Progenitor cell of endocrine pancreas (in vitro differentiated cells): ENCODE measurements at regions not wholly inside any gene's neighbourhood (a gene's known extent, or its start where the extent isn't known, plus 50 kb on each side); places are given as distances from the start of the nearest gene placed in this dataset.

ENCODE experiments used
- DNase-seq: peaks from one replicate; pipeline ENCODE4 v3.0.0; 2021; ENCODE audit warnings: low spot score; ENCODE audit not compliant: unreplicated experiment
- H3K27ac Mint-ChIP-seq: 2 replicates; pipeline ENCODE4 v1.8.0; 2021; ENCODE audit warnings: mild to moderate bottlenecking, moderate library complexity, mixed read lengths
- H3K27me3 Mint-ChIP-seq: 2 replicates; pipeline ENCODE4 v1.8.0; 2021; ENCODE audit warnings: mixed read lengths
- H3K36me3 Mint-ChIP-seq: 2 replicates; pipeline ENCODE4 v1.8.0; 2022; ENCODE audit warnings: mixed read lengths; ENCODE audit not compliant: insufficient read depth
- H3K4me1 Mint-ChIP-seq: 2 replicates; pipeline ENCODE4 v1.8.0; 2021; ENCODE audit warnings: low read depth, mixed read lengths
- H3K4me3 Mint-ChIP-seq: 2 replicates; pipeline ENCODE4 v1.8.0; 2021; ENCODE audit warnings: low read depth, mild to moderate bottlenecking, moderate library complexity, mixed read lengths
- H3K9me3 Mint-ChIP-seq: 2 replicates; pipeline ENCODE4 v1.8.0; 2021; ENCODE audit warnings: low read depth, mixed read lengths
- TF ChIP-seq, protein P1 (sequence below): fragments of 200-600 bp; sonication (generic); IDR thresholded peaks from one replicate; pipeline ENCODE4 v1.5.0; 2021; ENCODE audit warnings: antibody characterized with exemption, mild to moderate bottlenecking; ENCODE audit not compliant: unreplicated experiment

DNA sequence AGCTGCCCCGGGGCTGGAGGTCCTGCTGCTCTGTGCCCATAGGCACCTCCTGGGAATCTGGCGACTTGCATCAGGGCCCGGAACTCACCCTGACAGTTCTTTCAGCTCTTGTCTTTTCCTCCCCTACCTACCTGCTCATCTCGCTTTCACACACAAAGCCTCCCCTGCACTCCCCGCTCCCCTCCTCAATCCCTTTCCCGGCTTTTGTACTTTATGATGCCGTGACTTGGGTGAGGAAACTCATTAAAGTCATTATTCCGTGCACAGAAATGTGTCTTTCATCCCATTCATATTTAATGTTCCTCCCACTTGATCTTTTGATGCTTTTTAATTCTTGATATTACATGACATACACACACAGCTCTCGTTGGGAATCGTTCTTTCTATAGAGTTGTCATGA, 218.6 kb downstream of the RPS24 start:
- no peaks in the 10 kb centered on the region for H3K4me1 Mint-ChIP-seq
- no peak for DNase-seq
- H3K36me3 Mint-ChIP-seq = no peaks in the 10 kb centered on the region
- TF ChIP-seq, protein P1, sequence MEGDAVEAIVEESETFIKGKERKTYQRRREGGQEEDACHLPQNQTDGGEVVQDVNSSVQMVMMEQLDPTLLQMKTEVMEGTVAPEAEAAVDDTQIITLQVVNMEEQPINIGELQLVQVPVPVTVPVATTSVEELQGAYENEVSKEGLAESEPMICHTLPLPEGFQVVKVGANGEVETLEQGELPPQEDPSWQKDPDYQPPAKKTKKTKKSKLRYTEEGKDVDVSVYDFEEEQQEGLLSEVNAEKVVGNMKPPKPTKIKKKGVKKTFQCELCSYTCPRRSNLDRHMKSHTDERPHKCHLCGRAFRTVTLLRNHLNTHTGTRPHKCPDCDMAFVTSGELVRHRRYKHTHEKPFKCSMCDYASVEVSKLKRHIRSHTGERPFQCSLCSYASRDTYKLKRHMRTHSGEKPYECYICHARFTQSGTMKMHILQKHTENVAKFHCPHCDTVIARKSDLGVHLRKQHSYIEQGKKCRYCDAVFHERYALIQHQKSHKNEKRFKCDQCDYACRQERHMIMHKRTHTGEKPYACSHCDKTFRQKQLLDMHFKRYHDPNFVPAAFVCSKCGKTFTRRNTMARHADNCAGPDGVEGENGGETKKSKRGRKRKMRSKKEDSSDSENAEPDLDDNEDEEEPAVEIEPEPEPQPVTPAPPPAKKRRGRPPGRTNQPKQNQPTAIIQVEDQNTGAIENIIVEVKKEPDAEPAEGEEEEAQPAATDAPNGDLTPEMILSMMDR = no peak
- no peak overlapping the region for H3K4me3 Mint-ChIP-seq
- no peak overlapping the region for H3K27ac Mint-ChIP-seq
- peaks cover 4% of the 10 kb centered on the region for H3K27me3 Mint-ChIP-seq
- no peaks in the 10 kb centered on the region for H3K9me3 Mint-ChIP-seq

DNA sequence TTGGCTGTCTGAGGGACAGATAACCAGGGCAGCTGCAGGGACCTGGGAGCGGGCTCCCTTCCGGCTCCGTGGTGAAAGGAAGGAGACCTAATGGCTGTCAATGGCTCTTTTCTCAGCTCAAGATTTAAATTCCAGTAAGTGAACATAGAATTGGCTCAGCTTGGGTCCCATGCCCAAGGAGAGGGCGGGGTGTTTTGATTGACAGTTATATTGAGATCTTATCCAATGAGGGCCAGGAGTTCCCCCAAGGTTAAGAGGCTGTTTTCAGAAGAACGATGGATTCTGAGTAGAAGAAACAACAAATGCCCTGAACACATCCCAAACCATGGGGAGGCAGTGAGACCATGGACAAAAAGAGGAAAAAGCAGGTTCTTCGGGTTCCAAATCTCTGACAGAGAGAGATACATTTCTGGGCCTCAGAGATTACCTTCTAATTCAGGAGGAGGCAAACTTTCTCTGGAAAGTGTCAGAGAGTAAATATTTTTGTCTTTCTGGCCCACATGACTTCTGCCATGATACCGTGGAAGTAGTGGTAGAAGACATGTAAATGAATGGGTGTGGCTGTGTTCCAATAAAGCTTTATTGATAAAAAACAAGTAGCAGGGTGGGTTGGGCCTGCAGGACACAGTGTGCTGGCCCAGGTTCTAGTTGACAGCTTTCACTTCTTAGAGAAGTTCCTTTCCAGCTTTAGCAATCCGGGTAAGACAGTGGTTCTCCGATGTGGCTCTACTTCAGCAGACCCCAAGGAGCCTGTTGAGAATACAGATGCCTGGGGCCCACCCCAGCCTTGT, 219.6 kb downstream of the RPS24 start:
- Mint-ChIP-seq H3K27ac (no peak overlapping the region), H3K27me3 (peaks cover 11% of the 10 kb centered on the region), H3K4me1 (peaks cover 6% of the 10 kb centered on the region), H3K4me3 (no peak overlapping the region), H3K36me3 (no peaks in the 10 kb centered on the region), H3K9me3 (no peaks in the 10 kb centered on the region)
- TF ChIP-seq, protein P1 = no peak
- DNase-seq = no peak

DNA sequence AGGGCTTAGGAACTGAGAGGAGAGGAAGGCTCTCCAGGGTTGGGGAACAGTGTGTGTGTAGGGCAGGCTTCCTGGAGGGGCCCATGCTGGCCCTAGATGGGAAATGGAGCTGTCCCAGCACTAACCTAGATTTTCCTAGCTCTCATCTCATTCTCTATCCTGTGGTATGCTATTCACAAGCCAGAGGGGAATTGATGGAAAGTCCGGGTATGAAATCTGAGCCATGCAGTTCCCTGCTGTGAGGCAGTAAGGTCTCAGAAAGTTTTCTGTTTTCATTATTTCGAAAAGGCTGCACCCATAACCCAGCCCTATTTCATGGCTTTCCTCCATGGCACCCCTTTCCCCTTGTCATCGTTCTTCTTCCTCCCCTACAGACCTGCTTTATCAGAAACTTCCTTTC, 220.3 kb downstream of the RPS24 start:
- Mint-ChIP-seq H3K4me1 (peaks cover 7% of the 10 kb centered on the region), H3K27me3 (peaks cover 11% of the 10 kb centered on the region), H3K9me3 (no peaks in the 10 kb centered on the region), H3K36me3 (no peaks in the 10 kb centered on the region), H3K4me3 (no peak overlapping the region), H3K27ac (no peak overlapping the region)
- TF ChIP-seq, protein P1 = no peak
- no peak for DNase-seq

DNA sequence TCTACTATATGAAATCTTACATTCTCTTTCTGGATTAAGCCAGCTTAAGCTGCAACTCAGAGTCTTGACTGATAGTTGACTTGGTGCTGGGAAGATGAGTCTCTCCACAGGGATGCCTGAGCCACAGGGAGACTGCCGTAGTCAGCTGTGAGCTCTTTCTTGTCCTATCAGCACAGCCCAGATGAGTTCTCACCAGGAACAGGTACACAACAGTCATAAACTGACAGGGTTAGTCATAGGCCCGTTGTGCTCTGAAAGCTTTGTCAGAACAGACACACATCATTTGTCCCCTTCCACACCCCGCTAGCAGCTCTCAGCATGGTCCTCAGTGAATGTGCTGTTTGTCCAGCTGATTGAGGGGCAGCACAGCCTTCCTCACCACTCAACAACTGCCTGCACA, 221.6 kb downstream of the RPS24 start:
- Mint-ChIP-seq H3K36me3 (no peaks in the 10 kb centered on the region), H3K9me3 (no peaks in the 10 kb centered on the region), H3K27ac (no peak overlapping the region), H3K27me3 (peaks cover 18% of the 10 kb centered on the region), H3K4me1 (peaks cover 16% of the 10 kb centered on the region), H3K4me3 (no peak overlapping the region)
- no peak for DNase-seq
- TF ChIP-seq, protein P1 = no peak

DNA sequence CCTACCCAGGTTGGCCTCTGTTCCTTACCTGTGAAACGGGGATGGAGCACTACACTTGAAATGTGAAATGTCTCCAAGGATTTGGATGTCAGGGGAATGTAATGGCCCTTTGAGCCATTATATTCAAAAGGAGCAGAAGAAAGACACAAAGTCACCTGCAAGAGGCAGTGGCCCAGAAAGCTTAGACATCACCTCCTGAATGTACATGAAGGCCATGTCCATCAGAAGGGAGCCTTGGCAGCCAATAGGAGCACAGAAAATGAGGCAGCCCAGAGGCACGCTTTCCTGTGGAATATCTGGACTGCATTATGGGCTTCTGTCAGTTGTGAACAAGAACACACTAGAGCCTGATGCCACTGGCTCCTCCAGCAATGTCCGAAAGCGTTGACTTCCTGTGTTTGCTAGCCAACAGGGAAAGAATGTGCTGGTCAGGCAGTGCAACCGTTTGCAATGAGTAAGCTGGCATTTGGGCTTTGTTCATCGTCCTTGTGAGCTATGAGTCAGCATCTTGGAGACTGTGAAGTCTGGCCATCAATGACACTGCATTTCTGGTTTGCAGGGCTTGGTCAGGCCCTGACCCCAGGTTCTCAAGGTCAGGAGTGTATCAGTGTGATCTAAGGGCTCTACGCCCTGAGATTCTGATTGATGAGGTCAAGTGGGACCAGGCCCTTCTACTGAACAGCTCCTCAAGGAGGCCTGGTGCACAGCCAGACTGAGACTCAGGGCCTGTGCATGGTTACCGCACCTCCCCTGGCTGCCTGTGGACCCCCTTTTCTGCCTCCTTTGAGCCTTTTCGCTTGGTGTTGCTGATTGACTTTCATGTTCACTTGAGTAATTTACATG, 222.4 kb downstream of the RPS24 start:
- H3K9me3 Mint-ChIP-seq = no peaks in the 10 kb centered on the region
- H3K36me3 Mint-ChIP-seq = no peaks in the 10 kb centered on the region
- no peak for DNase-seq
- peaks cover 22% of the 10 kb centered on the region for H3K27me3 Mint-ChIP-seq
- TF ChIP-seq, protein P1 = no peak
- H3K27ac Mint-ChIP-seq = no peak overlapping the region
- H3K4me3 Mint-ChIP-seq = no peak overlapping the region
- peaks cover 22% of the 10 kb centered on the region for H3K4me1 Mint-ChIP-seq
